SU-DHL-6 (cell line): ENCODE measurements at regions not wholly inside any gene's neighbourhood (a gene's known extent, or its start where the extent isn't known, plus 50 kb on each side); places are given as distances from the start of the nearest gene placed in this dataset.

Experiments
- H2AFZ ChIP-seq: fragments of 200-600 bp; sonication (generic); 2 replicates; pipeline ENCODE4 v1.6.1; 2014; ENCODE audit warnings: low read depth, mild to moderate bottlenecking, moderate library complexity, mixed read lengths, antibody characterized with exemption, low read length; ENCODE audit not compliant: severe bottlenecking
- H3F3A ChIP-seq: fragments of 200-600 bp; shearing (Covaris generic); 2 replicates; pipeline ENCODE4 v1.6.0; 2016; ENCODE audit warnings: antibody characterized with exemption, mild to moderate bottlenecking; ENCODE audit not compliant: insufficient read depth
- H3K27ac ChIP-seq: fragments of 200-600 bp; sonication (generic); 2 replicates; pipeline ENCODE4 v1.5.1; 2016; ENCODE audit warnings: low read depth, mild to moderate bottlenecking, low read length, moderate library complexity, mixed read lengths
- H3K27me3 ChIP-seq: fragments of 200-600 bp; sonication (generic), shearing (Covaris generic); 2 replicates; pipeline ENCODE4 v1.6.0; 2014; ENCODE audit warnings: mild to moderate bottlenecking, low read length
- H3K36me3 ChIP-seq: fragments of 200-600 bp; sonication (generic); 2 replicates; pipeline ENCODE4 v1.6.1; 2014; ENCODE audit warnings: mild to moderate bottlenecking, low read length, mixed read lengths
- H3K4me2 ChIP-seq: fragments of 300-600, 200-600 bp; shearing (Covaris generic), sonication (generic); 2 replicates; pipeline ENCODE4 v1.6.0; 2014; ENCODE audit warnings: low read length, low read depth, mild to moderate bottlenecking; ENCODE audit not compliant: poor library complexity, severe bottlenecking
- H3K4me3 ChIP-seq: fragments of 200-600 bp; sonication (generic); 2 replicates; pipeline ENCODE4 v1.5.1; 2014; ENCODE audit warnings: antibody characterized with exemption, low read length, mild to moderate bottlenecking, mixed read lengths; ENCODE audit not compliant: insufficient read depth, poor library complexity, severe bottlenecking
- H3K79me2 ChIP-seq: fragments of 200-600 bp; sonication (generic); 2 replicates; pipeline ENCODE4 v1.6.1; 2014; ENCODE audit warnings: mild to moderate bottlenecking, low read length, moderate library complexity; ENCODE audit not compliant: insufficient read depth
- H3K9ac ChIP-seq: fragments of 200-600 bp; sonication (generic); 2 replicates; pipeline ENCODE4 v1.7.0; 2014; ENCODE audit warnings: mild to moderate bottlenecking, low read length
- H3K9me2 ChIP-seq: fragments of 200-600 bp; sonication (generic); replicated peaks from 2 replicates; pipeline ENCODE4 v1.6.1; 2014; ENCODE audit warnings: low read length; ENCODE audit not compliant: insufficient read depth
- H3K9me3 ChIP-seq: fragments of 200-600 bp; sonication (generic); 2 replicates; pipeline ENCODE4 v1.6.1; 2014; ENCODE audit warnings: low read length, mixed read lengths; ENCODE audit not compliant: insufficient read depth
- H4K20me1 ChIP-seq: fragments of 200-600 bp; sonication (generic); 2 replicates; pipeline ENCODE4 v1.6.1; 2014; ENCODE audit warnings: low read depth, mild to moderate bottlenecking, antibody characterized with exemption, low read length, moderate library complexity, mixed read lengths
- CTCF ChIP-seq: fragments of 200-600 bp; sonication (generic); IDR thresholded peaks from one replicate; pipeline ENCODE4 v1.5.1; 2017; ENCODE audit warnings: antibody characterized with exemption, mild to moderate bottlenecking, low read length, moderate library complexity; ENCODE audit not compliant: insufficient read depth, poor library complexity, severe bottlenecking
- EZH2phosphoT487 ChIP-seq: fragments of 200-600 bp; sonication (generic), shearing (Covaris generic); conservative IDR thresholded peaks from 2 replicates; pipeline ENCODE4 v1.6.1; 2018; ENCODE audit warnings: mild to moderate bottlenecking, antibody characterized with exemption, low read length, moderate library complexity, mixed read lengths

GRCh38 chr5:99129768-99130501 is 201.1 kb upstream of the CHD1 start:
- Histone ChIP-seq H3K9ac (no peak overlapping the region), H3F3A (no peaks in the 10 kb centered on the region), H3K4me3 (no peak overlapping the region), H4K20me1 (no peaks in the 10 kb centered on the region), H3K27me3 (no peaks in the 10 kb centered on the region), H2AFZ (no peak overlapping the region), H3K9me3 (no peaks in the 10 kb centered on the region), H3K9me2 (no peaks in the 10 kb centered on the region), H3K36me3 (no peaks in the 10 kb centered on the region), H3K4me2 (no peak overlapping the region), H3K79me2 (no peaks in the 10 kb centered on the region), H3K27ac (no peak overlapping the region)
- no peak for TF ChIP-seq CTCF
- TF ChIP-seq EZH2phosphoT487, result no peak

- Histone ChIP-seq H3K79me2 (no peaks in the 10 kb centered on the region), H3K4me3 (no peak overlapping the region), H3K4me2 (no peak overlapping the region), H3F3A (no peaks in the 10 kb centered on the region), H3K27ac (no peak overlapping the region), H3K9me2 (no peaks in the 10 kb centered on the region), H3K9ac (no peak overlapping the region), H2AFZ (no peak overlapping the region), H4K20me1 (no peaks in the 10 kb centered on the region), H3K36me3 (no peaks in the 10 kb centered on the region), H3K27me3 (no peaks in the 10 kb centered on the region), H3K9me3 (no peaks in the 10 kb centered on the region)
- TF ChIP-seq EZH2phosphoT487 (no peak), CTCF (no peak)
Observed at GRCh38 chr5:99122976-99123375, 194.2 kb upstream of the CHD1 start.

GRCh38 chr5:99119326-99119725 is 190.5 kb upstream of the CHD1 start:
- no peaks in the 10 kb centered on the region for H3K27me3 ChIP-seq
- H3K79me2 ChIP-seq, result no peaks in the 10 kb centered on the region
- no peaks in the 10 kb centered on the region for H3K9me2 ChIP-seq
- H4K20me1 ChIP-seq, result no peaks in the 10 kb centered on the region
- no peak overlapping the region for H3K9ac ChIP-seq
- H3F3A ChIP-seq, result no peaks in the 10 kb centered on the region
- no peak overlapping the region for H2AFZ ChIP-seq
- H3K4me2 ChIP-seq, result no peak overlapping the region
- TF ChIP-seq EZH2phosphoT487 (no peak), CTCF (no peak)
- no peaks in the 10 kb centered on the region for H3K9me3 ChIP-seq
- no peaks in the 10 kb centered on the region for H3K36me3 ChIP-seq
- no peak overlapping the region for H3K4me3 ChIP-seq
- no peak overlapping the region for H3K27ac ChIP-seq
